ENCODE measurements at regions not wholly inside any gene's neighbourhood (a gene's known extent, or its start where the extent isn't known, plus 50 kb on each side); places are given as distances from the start of the nearest gene placed in this dataset.

- TF ChIP-seq RXRA (IDR thresholded peaks at IDR 0.05; ENCODE audit: borderline replicate concordance, low read depth) = no peak
- no peak for TF ChIP-seq TCF12 (IDR thresholded peaks at IDR 0.05)
- no peak for TF ChIP-seq JUND (IDR thresholded peaks at IDR 0.05)
- TF ChIP-seq POLR2AphosphoS5 (IDR thresholded peaks at IDR 0.05; ENCODE audit: low read depth, low read length) = no peak
- TF ChIP-seq FOXM1 (IDR thresholded peaks at IDR 0.05; ENCODE audit: low read depth) = no peak
These were observed 87.1 kb downstream of the ADRB2 start (continued) for GRCh38 chr5:148913493-148913892.

- Histone ChIP-seq H3K79me2 (ENCODE audit: insufficient read depth) (no peaks in the 10 kb centered on the region), H3K4me2 (peak overlapping the region; percentile 70), H3K9me2 (no peaks in the 10 kb centered on the region), H2AFZ (ENCODE audit: low read depth) (no peak overlapping the region), H4K20me1 (ENCODE audit: insufficient read depth) (no peaks in the 10 kb centered on the region), H3K9me3 (no peaks in the 10 kb centered on the region), H3F3A (replicated peaks; ENCODE audit: insufficient read depth) (peaks cover 36% of the 10 kb centered on the region), H3K27me3 (ENCODE audit: insufficient read depth) (no peaks in the 10 kb centered on the region), H3K4me3 (ENCODE audit: low read depth in 2 of 2, low read length in 1 of 2) (no peak overlapping the region), H3K36me3 (replicated peaks in 1 of 2; ENCODE audit: control insufficient read depth in 1 of 2, insufficient read depth in 2 of 2, low read length in 1 of 2) (no peaks in the 10 kb centered on the region), H3K9ac (peak overlapping the region; percentile 77), H3K27ac (ENCODE audit: low read depth in 2 of 2, low read length in 1 of 2) (peak overlapping the region; percentile 28 to 96; a peak in 3 of 4 replicates), H3K4me1 (ENCODE audit: control insufficient read depth in 1 of 2, insufficient read depth in 2 of 2, low read depth in 1 of 2, low read length in 1 of 2) (peaks cover 0 to 34% of the 10 kb centered on the region in 2 experiments; a peak in 3 of 4 replicates)
- 36% methylated on average over 2 of the region's 2 CpGs for WGBS (ENCODE audit: low lambda C conversion rate)
- TF ChIP-seq REST (IDR thresholded peaks at IDR 0.05; ENCODE audit: low read depth, low read length) = 0 out of 2 replicates have a peak, but pooled peaks have one; percentile 12
- TF ChIP-seq TAF1 (IDR thresholded peaks at IDR 0.05; ENCODE audit: borderline replicate concordance, low read depth, low read length) = no peak
- TF ChIP-seq PBX3 (IDR thresholded peaks at IDR 0.05) = peak; percentile 70
- TF ChIP-seq JUND (IDR thresholded peaks at IDR 0.05) = peak; percentile 57
- TF ChIP-seq RFX5 (IDR thresholded peaks at IDR 0.05; ENCODE audit: low read length) = no peak
- no peak for TF ChIP-seq GATA2 (CRISPR knock-in tag; IDR thresholded peaks at IDR 0.05)
- TF ChIP-seq MAX (IDR thresholded peaks at IDR 0.05; ENCODE audit: low read depth) = peak; percentile 46; the same call in 1 of the 2 replicates
- peak; percentile 19; the same call in 1 of the 2 replicates for TF ChIP-seq FOSL2 (IDR thresholded peaks at IDR 0.05; ENCODE audit: borderline replicate concordance, low read depth)
- peak; percentile 61; the same call in 1 of the 2 replicates for TF ChIP-seq RXRA (IDR thresholded peaks at IDR 0.05; ENCODE audit: borderline replicate concordance, low read depth)
- TF ChIP-seq TEAD4 (IDR thresholded peaks at IDR 0.05; ENCODE audit: borderline replicate concordance, insufficient read depth) = peak; percentile 79
- TF ChIP-seq TCF12 (IDR thresholded peaks at IDR 0.05) = peak; percentile 63
- TF ChIP-seq EP300 (IDR thresholded peaks at IDR 0.05; ENCODE audit: borderline replicate concordance in 1 of 2, low read depth in 1 of 2, low read length in 1 of 2) = peak in 1 of 2 experiments; percentile 50; a peak in 2 of 4 replicates
- TF ChIP-seq EZH2phosphoT487 (IDR thresholded peaks at IDR 0.05; ENCODE audit: borderline replicate concordance, low read depth) = no peak
- no peak for TF ChIP-seq USF1 (IDR thresholded peaks at IDR 0.05; ENCODE audit: borderline replicate concordance, low read depth)
- TF ChIP-seq NFIC (IDR thresholded peaks at IDR 0.05; ENCODE audit: borderline replicate concordance) = peak; percentile 71
- CTCF ChIA-PET = interaction anchor here (0.7 to 2.1 kb wide), 6 partner anchors 13 to 201 kb away, joined by 3 to 6 read pairs (median 4); no protein-coding TSS in a partner anchor
- DNase-seq = no peak
- POLR2A ChIA-PET = no interaction called here
These were observed 87.6 kb downstream of the ADRB2 start for GRCh38 chr5:148913985-148914431.
